Smooth muscle cell (in vitro differentiated cells): ENCODE measurements at regions not wholly inside any gene's neighbourhood (a gene's known extent, or its start where the extent isn't known, plus 50 kb on each side); places are given as distances from the start of the nearest gene placed in this dataset.

ENCODE experiments used
- DNase-seq: peaks from one replicate; lab custom pipeline; 2025; ENCODE audit not compliant: unreplicated experiment; lab: John Stamatoyannopoulos, UW
- H2AFZ ChIP-seq: fragments of 200-600 bp; sonication (generic); 2 replicates; pipeline ENCODE4 v1.6.0; 2016; ENCODE audit warnings: antibody characterized with exemption, low read depth, mild to moderate bottlenecking
- H3F3A ChIP-seq: fragments of 200-600 bp; sonication (generic); 2 replicates; pipeline ENCODE4 v1.6.0; 2017; ENCODE audit warnings: antibody characterized with exemption, low read depth
- H3K27ac ChIP-seq: fragments of 200-600 bp; sonication (generic); 2 replicates; pipeline ENCODE4 v1.5.1; 2016; ENCODE audit warnings: low read depth, mild to moderate bottlenecking
- H3K27me3 ChIP-seq: fragments of 200-600 bp; sonication (generic); 2 replicates; pipeline ENCODE4 v1.6.1; 2016; ENCODE audit warnings: low read depth, mild to moderate bottlenecking
- H3K36me3 ChIP-seq: fragments of 200-600 bp; sonication (generic); 2 replicates; pipeline ENCODE4 v1.5.1; 2016; ENCODE audit warnings: low read depth
- H3K4me1 ChIP-seq: fragments of 200-600 bp; sonication (generic); 2 replicates; pipeline ENCODE4 v1.5.1; 2016; ENCODE audit warnings: low read depth
- H3K4me2 ChIP-seq: fragments of 200-600 bp; sonication (generic); 2 replicates; pipeline ENCODE4 v1.6.0; 2016; ENCODE audit warnings: mild to moderate bottlenecking
- H3K4me3 ChIP-seq: fragments of 200-600 bp; sonication (generic); 2 replicates; pipeline ENCODE4 v1.5.1; 2016; ENCODE audit warnings: mild to moderate bottlenecking
- H3K79me2 ChIP-seq: fragments of 200-600 bp; sonication (generic); 2 replicates; pipeline ENCODE4 v1.6.0; 2016; ENCODE audit warnings: low read depth, mild to moderate bottlenecking
- H3K9ac ChIP-seq: fragments of 200-600 bp; sonication (generic); 2 replicates; pipeline ENCODE4 v1.6.0; 2016; ENCODE audit warnings: low read depth
- H3K9me3 ChIP-seq: fragments of 200-600 bp; sonication (generic); replicated peaks from 2 replicates; pipeline ENCODE4 v1.5.1; 2016; ENCODE audit warnings: low read depth
- H4K20me1 ChIP-seq: fragments of 200-600 bp; sonication (generic); 2 replicates; pipeline ENCODE4 v1.6.0; 2016; ENCODE audit warnings: low read depth
- CTCF ChIP-seq: fragments of 200-600 bp; sonication (generic); IDR thresholded peaks from 2 replicates; pipeline ENCODE4 v1.5.1; 2017; ENCODE audit warnings: borderline replicate concordance, mild to moderate bottlenecking, antibody characterized with exemption; ENCODE audit not compliant: insufficient read depth, poor library complexity, severe bottlenecking
- WGBS: methylation state at CpG from one replicate; pipeline ENCODE4 v1.1.7; 2016; ENCODE audit warnings: low lambda C conversion rate; 5-methylcytosine and 5-hydroxymethylcytosine counted together

- Histone ChIP-seq H4K20me1 (no peaks in the 10 kb centered on the region), H3K79me2 (no peaks in the 10 kb centered on the region), H3K27me3 (no peaks in the 10 kb centered on the region), H2AFZ (no peak overlapping the region), H3K4me3 (no peak overlapping the region), H3K4me1 (no peaks in the 10 kb centered on the region), H3K27ac (no peak overlapping the region), H3K9me3 (no peaks in the 10 kb centered on the region), H3K36me3 (no peaks in the 10 kb centered on the region), H3F3A (no peaks in the 10 kb centered on the region), H3K9ac (no peak overlapping the region), H3K4me2 (no peak overlapping the region)
- WGBS = 85% methylated on average over 3 of the region's 3 CpGs
- no peak for DNase-seq
- no peak for TF ChIP-seq CTCF
Measured at GRCh38 chr12:115024531-115024930, 340.6 kb upstream of the TBX3 start.

GRCh38 chr12:115023279-115024265, 339.6 kb upstream of the TBX3 start:
- no peak overlapping the region for H3K9ac ChIP-seq
- no peaks in the 10 kb centered on the region for H3F3A ChIP-seq
- no peaks in the 10 kb centered on the region for H3K4me1 ChIP-seq
- no peak for DNase-seq
- H3K4me3 ChIP-seq = no peak overlapping the region
- no peak overlapping the region for H3K4me2 ChIP-seq
- no peak overlapping the region for H2AFZ ChIP-seq
- no peak overlapping the region for H3K27ac ChIP-seq
- WGBS = 88% methylated on average over 4 of the region's 4 CpGs
- H4K20me1 ChIP-seq = no peaks in the 10 kb centered on the region
- TF ChIP-seq CTCF = no peak
- no peaks in the 10 kb centered on the region for H3K27me3 ChIP-seq
- H3K79me2 ChIP-seq = no peaks in the 10 kb centered on the region
- no peaks in the 10 kb centered on the region for H3K9me3 ChIP-seq
- no peaks in the 10 kb centered on the region for H3K36me3 ChIP-seq

DNA sequence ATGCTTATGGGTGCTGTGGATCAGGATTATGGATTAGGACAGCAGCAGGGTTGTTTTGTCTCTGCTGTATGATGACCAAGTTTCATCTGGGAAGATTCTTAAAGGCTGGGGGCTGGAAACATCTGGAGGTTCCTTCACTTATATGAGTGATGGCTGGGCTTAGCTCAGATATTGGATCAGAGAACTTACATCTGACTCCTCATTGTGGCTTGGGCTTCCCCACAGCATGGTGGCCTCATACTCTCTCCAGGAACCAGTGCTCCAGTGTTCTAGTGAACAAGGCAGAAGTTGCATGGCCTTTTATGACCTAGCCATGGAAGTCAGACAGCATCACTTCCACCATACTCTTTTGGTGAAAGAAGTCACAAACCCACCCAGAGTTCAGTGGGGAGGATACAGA, 336.1 kb upstream of the TBX3 start:
- no peaks in the 10 kb centered on the region for H3F3A ChIP-seq
- no peak overlapping the region for H3K4me2 ChIP-seq
- no peak for DNase-seq
- TF ChIP-seq CTCF = no peak
- no peaks in the 10 kb centered on the region for H3K36me3 ChIP-seq
- H2AFZ ChIP-seq = no peak overlapping the region
- H3K9ac ChIP-seq = no peak overlapping the region
- no peaks in the 10 kb centered on the region for H3K27me3 ChIP-seq
- H3K9me3 ChIP-seq = no peaks in the 10 kb centered on the region
- H3K4me1 ChIP-seq = no peaks in the 10 kb centered on the region
- no peaks in the 10 kb centered on the region for H4K20me1 ChIP-seq
- H3K4me3 ChIP-seq = no peak overlapping the region
- H3K79me2 ChIP-seq = no peaks in the 10 kb centered on the region
- no peak overlapping the region for H3K27ac ChIP-seq

GRCh38 chr12:115017346-115017745, 333.4 kb upstream of the TBX3 start:
- WGBS = 53% methylated on average over 2 of the region's 2 CpGs
- no peaks in the 10 kb centered on the region for H3K79me2 ChIP-seq
- no peaks in the 10 kb centered on the region for H3K36me3 ChIP-seq
- H4K20me1 ChIP-seq = no peaks in the 10 kb centered on the region
- no peaks in the 10 kb centered on the region for H3K27me3 ChIP-seq
- DNase-seq = no peak
- no peaks in the 10 kb centered on the region for H3K9me3 ChIP-seq
- no peak overlapping the region for H3K9ac ChIP-seq
- no peaks in the 10 kb centered on the region for H3K4me1 ChIP-seq
- H2AFZ ChIP-seq = no peak overlapping the region
- H3K27ac ChIP-seq = no peak overlapping the region
- H3F3A ChIP-seq = peaks cover 6% of the 10 kb centered on the region
- TF ChIP-seq CTCF = no peak
- H3K4me2 ChIP-seq = no peak overlapping the region
- no peak overlapping the region for H3K4me3 ChIP-seq
